Glomerular visceral epithelial cell (primary cell): ENCODE measurements at regions not wholly inside any gene's neighbourhood (a gene's known extent, or its start where the extent isn't known, plus 50 kb on each side); places are given as distances from the start of the nearest gene placed in this dataset.
"Not testable (repeated sequence)": the region's sequence is repeated elsewhere in the genome, so short reads cannot be mapped to it uniquely, and the experiment has no call there.

ENCODE experiments used
- DNase-seq: peaks from one replicate; pipeline ENCODE4 v3.0.0-alpha.2; 2016; ENCODE audit errors: extremely low spot score

- DNase-seq: no peak
Measured at GRCh38 chr16:22625967-22626366, 115.3 kb downstream of the NPIPB5 start.

DNA sequence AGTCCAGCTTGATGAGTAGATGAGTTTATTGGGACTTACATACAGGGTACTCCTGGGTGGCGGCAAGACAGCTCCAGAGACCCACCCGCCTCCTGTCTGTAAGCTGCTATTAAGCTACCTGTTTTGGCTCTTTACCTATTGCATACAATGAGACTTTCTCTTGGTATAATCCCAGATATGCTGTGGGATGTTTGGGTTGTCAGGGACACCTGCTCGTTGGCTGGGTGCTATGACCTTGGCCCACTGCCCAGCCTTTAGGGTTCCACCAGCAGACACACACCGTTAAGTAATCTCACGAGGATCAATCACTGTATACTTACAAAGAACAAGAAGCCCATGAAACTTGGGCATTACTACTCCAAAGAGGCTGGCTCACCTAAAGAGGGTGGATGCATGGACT is 116.4 kb downstream of the NPIPB5 start:
- no peak for DNase-seq

GRCh38 chr16:22628994-22629393 is 118.3 kb downstream of the NPIPB5 start:
- DNase-seq: no peak

DNA sequence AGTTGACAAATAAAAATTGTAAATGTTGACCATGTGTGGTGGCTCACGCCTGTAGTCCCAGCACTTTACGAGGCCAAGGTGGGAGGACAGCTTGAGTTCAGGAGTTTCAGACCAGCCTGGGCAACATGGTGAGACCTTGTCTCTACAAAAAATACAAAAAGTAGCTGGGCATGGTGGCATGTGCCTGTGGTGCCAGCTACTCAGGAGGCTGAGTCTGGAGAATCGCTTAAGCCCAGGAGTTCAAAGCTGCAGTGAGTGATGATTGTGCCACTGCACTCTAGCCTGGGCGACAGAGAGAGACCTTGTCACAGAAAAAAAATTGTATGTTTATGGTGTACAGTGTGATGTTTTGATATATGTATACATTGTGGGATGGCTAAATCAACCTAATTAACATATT is 119.6 kb downstream of the NPIPB5 start:
- no peak for DNase-seq

GRCh38 chr16:22631264-22631663 is 120.6 kb downstream of the NPIPB5 start:
- DNase-seq: no peak

DNA sequence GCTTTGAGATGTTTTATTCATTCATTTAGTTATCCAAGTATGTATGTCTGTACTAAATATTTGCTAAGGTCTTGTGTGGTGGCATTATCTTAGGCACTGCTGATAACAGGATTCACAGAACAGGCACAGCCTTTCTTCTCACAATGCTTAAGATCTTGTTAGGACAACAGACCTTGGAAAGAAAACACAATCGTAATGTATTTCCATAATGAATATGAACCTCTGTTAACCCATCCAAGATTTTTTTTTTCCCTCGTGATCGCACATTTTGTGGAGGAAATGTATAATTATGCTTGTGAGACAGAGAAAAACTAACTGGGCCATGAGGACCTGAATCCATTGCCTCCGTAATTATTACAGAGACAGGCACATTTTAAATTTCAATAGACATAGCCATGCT is 121.9 kb downstream of the NPIPB5 start:
- no peak for DNase-seq

- DNase-seq: no peak
Measured at GRCh38 chr16:22633280-22633679, 122.6 kb downstream of the NPIPB5 start.

DNA sequence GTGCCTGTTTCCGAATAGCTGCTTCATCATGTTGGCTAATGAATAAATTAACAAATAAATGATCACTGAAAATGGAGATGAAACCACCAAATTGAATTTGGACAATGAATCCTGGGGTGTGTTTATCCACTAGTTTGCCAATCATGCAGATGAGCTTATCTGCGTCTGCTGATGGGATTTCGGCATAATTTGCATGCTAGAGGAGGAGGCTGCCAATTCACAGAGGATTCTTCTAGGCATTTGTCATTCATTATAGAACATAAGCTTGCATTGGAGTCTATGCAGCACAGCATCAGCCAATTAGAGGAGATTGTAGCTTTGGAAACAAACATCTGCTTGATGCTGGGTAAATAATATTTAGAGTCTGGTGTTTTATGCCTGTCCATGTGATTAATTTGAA is 123.1 kb downstream of the NPIPB5 start:
- DNase-seq: no peak

DNA sequence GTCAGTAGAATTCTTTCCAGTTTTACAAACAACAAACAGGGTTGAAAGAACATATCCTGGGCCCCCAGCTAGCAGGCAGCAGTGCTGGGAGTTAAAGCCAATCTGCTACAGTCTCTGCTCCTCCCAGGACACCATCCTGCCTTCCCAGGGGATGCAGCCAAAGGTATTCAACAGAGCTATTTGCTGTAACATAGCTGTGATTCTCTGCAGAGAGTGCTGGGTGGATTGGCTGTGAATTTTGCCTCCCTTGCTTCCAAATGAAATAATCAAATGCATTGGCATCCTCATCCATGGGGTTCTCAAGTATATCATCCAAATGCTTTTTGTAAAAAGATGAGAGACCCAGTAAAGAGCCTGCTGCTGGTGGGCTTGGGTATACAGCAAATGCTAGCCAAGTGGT is 124.3 kb downstream of the NPIPB5 start:
- DNase-seq: no peak

GRCh38 chr16:22635357-22635761 is 124.7 kb downstream of the NPIPB5 start:
- no peak for DNase-seq

DNA sequence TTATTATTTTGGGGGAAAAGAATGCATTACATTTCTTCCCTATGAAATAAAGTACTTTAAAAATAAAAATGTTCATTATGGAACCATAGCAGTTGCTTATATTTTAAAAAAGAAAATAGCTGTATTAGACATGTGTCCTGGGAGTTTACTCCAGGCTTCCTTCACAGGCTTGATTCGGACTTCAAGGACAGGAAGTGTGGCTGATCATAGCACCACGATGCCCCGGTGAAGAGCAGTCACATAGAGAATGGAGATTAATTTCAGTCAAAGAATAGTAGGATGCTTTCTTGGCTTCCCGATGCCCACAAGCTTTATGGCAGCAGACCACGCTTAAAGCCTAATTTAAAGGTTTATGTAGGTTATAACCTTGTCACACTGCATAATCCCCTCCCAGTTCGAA is 125.1 kb downstream of the NPIPB5 start:
- no peak for DNase-seq

- DNase-seq: no peak
Measured at GRCh38 chr16:22638393-22639206, 127.9 kb downstream of the NPIPB5 start.

GRCh38 chr16:22641131-22641628 is 130.5 kb downstream of the NPIPB5 start:
- DNase-seq: peak; percentile 12

DNA sequence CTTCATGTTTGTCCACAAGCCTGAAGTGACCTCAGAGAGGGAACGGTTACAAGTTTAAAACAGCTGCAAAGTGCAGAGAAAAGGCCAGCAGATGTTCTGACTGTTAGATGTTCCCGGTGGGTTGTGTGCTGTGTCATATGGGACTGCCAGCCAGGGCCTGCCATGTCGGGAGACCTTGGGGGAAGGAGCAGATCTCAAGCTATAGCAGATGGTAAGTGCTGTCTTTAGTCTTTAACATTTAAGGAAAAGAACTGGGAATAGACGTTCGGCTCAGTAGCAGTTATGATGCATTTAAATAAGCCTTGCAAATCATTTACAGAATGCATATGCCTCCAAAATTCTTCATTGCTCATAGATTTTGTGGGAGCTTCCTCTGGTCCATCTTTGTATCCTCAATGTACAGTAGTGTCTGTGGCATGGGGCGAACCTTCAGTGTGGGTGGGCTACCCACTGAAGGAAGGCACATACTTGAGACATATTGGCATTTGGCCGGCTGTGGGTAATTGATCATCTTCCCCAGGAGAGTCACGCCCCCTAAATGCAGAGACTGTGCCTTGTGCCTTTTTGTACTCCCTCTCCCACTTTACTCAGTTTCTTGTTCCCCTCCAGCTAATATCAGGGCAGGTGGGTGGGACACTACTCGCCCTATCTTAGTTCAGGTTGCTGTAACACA is 131.9 kb downstream of the NPIPB5 start:
- no peak for DNase-seq

- not testable (repeated sequence) for DNase-seq
Measured at GRCh38 chr16:22643203-22643602, 132.5 kb downstream of the NPIPB5 start.

DNA sequence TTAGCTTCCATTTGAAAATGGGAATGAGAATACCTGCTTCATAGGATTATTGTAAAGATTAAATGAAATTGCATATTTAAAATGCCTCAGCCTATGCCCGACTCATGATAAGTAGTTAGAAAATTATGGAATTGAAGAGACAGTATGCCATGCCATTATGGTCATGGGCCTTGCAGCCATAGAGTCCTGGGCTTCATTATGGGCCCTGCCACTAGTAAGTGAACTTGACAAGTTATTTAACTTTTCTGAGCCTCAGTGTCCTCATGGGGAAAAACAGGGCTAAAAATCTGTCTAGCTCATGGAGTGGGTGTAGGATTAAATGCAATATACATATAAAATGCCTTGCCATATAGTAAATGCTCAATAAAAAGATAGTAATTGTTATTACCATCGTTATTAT is 133.2 kb downstream of the NPIPB5 start:
- DNase-seq: no peak

- no peak for DNase-seq
Measured at GRCh38 chr16:22645868-22646267, 135.2 kb downstream of the NPIPB5 start.

DNA sequence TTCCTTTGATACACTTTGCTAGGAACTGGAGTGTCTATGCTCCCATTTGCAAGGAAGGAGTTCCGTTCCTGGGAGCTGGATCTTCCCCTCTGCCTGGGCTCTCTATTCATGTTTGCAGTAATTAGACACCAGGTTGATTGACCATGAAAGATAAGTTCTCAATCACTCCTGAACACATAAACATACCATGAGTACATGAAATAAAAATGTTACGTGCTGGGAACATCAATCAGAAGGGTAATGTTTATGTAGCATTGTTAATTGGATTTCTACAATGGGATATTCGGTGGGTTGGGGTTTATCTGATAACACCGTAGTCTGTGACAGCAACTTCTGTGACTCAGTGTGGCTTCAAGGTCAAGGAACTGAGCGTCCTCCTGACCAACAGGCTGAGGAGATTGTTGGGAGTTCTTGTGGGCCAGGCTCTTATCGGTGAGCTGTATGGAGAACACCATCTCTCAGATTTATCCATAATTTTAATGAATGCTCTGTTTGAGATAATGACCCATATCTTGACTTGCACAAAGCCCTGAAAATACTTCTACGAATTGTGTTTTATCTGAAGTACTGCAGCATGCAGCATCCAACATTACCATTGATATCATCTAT is 136.4 kb downstream of the NPIPB5 start:
- no peak for DNase-seq

GRCh38 chr16:22648141-22648540 is 137.4 kb downstream of the NPIPB5 start:
- no peak for DNase-seq

GRCh38 chr16:22648941-22649340 is 138.2 kb downstream of the NPIPB5 start:
- DNase-seq: no peak

DNA sequence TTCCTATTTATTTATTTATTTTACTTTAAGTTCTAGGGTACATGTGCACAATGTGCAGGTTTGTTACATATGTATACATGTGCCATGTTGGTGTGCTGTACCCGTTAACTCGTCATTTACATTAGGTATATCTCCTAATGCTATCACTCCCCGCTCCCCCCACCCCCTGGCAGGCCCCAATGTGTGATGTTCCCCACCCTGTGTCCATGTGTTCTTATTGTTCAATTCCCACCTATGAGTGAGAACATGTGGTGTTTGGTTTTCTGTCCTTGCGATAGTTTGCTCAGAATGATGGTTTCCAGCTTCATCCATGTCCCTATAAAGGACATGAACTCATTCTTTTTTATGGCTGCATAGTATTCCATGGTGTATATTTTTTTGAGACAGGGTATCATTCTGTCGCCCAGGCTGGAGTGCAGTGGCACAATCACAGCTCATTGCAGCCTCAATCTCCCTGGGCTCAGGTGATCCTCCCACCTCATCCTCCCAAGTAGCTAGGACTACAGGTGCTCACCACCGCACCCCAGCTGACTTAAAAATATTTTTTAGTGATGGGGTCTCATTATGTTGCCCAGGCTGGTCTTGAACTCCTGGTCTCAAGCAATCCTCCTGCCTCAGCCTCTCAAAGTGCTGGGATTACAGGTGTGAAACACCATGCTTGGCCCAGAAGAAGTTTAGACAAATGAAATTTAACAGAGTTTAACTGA is 140.6 kb downstream of the NPIPB5 start:
- not testable (repeated sequence) for DNase-seq

GRCh38 chr16:22652463-22652845 is 141.8 kb downstream of the NPIPB5 start:
- no peak for DNase-seq
